GM18502 (cell line): ENCODE measurements at regions not wholly inside any gene's neighbourhood (a gene's known extent, or its start where the extent isn't known, plus 50 kb on each side); places are given as distances from the start of the nearest gene placed in this dataset.

Experiments
- ATAC-seq: cut with Tn5 transposase; IDR thresholded peaks from one replicate; pipeline ENCODE4 v1.9.1; 2021; ENCODE audit warnings: mild to moderate bottlenecking; ENCODE audit not compliant: unreplicated experiment, poor library complexity

- ATAC-seq: no peak
These were observed 78.4 kb downstream of the INHBB start for GRCh38 chr2:120424274-120424796.

GRCh38 chr2:120425014-120425413 lies 79.1 kb downstream of the INHBB start:
- ATAC-seq: no peak

GRCh38 chr2:120428748-120429147 lies 82.8 kb downstream of the INHBB start:
- ATAC-seq: no peak

DNA sequence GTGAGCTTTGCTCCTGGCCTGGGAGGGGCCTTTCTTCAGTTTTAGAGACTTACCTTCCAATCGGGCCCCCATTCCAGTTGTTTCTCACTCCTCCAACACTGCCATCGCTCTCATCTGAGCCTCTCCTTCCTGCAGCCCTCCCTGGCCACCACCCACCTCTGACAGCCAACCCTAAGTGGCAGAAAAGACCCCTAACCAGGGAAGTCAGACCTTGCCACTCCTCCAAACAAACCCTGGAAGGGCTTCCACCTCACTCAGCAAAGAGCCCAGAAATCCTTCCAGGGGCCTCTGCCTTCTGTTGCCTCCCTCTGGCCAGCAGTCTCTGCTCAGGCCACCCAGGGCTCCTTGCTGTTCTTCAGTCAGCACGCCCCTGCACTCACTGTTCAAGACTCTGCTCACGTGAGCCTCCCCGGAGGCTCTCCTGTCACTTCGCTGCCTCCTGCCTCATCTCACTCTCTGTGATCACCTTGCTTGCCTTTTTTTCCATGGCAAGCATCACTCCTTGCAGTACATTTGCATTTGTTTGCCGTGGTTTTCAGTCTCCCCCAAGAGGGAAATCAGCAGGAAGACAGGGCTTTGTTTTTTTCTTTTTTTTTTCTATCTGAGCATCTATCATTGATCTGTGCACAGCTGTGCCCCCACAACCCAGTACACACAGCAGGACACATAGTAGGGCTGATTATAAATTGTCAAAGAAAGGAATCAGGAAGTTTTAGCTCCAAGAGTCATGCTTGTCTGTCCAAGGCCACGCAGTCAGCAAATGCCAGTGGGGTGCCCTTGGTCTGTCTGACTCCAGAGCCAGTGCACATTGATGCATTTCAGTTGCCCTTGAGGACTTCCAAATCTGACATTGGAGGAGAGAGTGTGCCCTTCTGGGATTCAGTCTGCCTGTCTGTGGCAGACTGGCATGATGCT lies 83.9 kb downstream of the INHBB start:
- ATAC-seq: no peak

DNA sequence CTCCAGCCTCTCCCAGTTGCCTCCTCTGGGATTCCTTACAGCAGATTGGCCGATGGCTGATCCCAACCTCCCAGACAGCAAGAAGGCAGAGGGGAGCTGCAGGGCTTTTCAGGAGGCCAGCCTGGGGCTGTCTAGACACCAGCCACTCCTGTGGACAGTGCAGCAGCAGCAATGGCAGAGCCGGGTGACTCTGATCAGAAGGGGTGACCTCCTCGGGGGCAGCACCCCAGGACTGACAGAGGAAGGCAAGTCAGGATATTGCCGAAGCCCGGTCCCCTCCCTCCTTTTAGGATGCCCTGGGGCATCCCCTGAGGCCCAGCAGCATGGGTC lies 84.5 kb downstream of the INHBB start:
- no peak for ATAC-seq

DNA sequence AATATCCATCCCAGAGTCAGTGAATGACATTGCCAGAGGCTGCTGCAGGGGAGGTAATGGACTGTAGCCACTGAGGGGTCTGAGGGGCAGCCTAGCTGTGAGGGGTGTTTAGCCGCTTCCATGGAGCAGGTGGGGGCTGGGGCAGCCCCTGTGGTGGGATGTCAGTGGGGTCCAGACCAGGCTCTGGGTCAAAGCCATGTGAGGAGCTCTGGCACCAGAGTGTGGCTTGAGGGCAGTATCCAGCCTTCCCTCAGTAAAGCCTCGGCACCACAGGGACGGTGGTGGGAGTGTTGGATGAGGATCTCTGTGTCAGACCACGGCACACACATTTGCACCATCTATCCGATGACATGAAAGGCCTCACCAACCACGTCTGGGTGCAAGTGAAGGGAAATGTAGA lies 85.0 kb downstream of the INHBB start:
- ATAC-seq: no peak

DNA sequence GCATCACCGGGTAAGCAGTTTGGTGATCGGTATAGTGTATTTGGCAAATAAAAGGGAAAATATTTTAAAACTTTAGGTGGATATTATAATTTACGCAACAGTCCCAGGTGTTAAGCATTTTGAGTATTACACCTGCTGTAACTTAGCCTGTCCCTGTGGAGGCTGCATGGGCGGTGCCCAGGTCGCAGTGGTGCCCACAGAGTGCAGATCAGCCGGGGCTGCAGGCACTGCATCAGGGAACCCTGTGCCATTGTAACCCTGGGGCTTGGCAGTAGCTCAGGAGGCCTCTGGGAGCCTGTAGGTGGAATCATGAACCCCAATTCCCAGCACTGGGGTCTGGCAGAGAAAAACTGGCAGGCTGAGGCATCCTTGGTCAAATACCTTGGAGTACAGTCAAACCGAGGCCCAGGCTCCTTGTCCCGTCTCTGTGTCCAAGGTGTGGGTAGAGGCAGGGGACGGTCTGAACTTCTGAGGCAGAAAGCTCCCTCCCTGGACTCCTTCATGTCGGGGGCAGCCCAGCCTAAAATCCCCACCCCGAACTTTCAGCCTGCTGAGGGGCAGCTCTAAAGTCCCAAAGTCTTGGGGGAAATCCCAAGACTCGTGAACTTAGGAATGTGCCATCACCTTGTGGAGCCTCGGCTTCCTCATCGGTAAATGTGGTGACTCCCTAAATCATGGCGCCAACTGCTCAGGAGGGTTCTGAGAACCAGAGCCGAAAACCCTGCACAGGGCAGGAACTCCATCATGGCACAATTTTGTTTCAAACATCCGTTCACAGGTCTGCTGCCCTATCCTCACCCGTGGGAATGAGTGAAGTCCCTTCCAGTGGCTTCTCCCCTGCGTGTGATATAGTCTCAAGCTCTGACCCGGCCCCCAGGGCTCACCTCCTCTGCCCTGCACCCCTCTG lies 85.7 kb downstream of the INHBB start:
- no peak for ATAC-seq

DNA sequence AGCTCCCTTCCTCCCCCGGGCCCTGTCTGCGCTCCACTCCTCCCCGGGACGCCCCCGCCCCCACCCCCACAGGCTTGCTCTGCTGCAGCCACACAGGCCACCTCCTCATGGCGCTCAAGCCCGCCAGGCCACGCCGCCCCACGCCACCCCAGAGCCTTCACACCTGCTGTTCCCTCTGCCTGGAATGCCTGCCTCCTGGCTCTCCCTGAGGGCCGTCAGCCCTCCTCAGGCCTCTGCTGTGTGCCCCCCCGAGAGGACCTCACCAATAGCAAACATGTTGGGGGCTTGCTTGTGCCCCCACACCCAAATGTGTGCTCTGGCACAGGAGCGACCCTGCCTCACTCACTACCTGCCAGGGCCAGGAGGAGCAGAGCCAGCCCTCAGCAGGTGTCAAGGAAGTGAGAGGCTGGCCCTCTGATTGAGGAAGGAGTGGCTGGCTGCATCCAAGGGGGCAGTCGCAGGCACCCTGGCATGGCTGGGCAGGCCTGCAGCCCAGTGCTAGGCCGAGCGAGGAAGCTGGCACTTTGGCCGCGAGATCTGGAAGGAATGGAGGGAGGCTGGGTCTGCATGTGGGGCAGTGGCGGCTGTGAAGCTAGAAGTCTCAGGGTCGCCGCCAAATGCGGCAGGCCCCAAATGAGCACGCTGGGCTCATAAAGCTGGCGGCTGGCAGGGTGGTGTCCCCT lies 86.5 kb downstream of the INHBB start:
- no peak for ATAC-seq

DNA sequence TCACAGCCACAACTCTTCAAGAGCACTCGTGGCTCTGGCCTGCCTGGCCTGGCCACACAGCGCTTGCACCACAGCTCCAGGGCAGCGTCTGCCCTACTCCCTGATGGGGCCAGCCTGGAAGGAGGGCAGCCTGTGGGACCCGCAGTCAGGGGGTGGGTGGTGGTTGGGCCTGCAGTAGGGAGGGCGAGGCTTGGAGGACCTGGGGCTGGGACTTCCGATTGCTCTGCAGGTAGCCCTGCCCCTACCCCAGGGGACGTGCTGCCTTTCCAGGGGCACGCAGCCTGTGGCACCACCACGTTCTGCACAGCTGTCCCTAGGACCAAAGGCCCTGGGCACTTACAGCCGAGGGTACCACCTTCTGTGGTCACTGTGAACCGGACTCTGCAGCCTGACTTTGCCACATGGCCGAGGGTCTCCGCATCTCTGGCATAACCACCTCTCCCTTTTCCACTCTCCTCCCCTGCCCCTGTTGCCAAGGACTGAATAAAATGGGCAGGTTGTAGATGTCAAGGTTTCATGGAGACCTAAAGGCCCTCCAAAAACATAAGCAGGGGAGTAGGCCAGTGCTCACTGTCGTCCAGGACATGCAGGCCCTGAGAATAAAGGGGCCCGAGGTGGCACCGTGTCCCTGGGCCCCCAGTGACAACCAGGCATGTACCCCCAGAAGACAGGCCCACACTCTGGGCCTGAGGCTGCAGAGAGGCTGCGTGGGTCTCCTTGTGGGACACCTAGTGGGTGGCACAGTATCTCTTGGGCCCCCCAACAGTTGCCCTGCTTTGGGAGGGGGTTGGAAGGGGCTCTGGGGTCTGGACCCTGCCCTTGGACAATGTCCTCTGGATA lies 87.3 kb downstream of the INHBB start:
- ATAC-seq: no peak

- no peak for ATAC-seq
These were observed 87.9 kb downstream of the INHBB start for GRCh38 chr2:120433816-120434290.

DNA sequence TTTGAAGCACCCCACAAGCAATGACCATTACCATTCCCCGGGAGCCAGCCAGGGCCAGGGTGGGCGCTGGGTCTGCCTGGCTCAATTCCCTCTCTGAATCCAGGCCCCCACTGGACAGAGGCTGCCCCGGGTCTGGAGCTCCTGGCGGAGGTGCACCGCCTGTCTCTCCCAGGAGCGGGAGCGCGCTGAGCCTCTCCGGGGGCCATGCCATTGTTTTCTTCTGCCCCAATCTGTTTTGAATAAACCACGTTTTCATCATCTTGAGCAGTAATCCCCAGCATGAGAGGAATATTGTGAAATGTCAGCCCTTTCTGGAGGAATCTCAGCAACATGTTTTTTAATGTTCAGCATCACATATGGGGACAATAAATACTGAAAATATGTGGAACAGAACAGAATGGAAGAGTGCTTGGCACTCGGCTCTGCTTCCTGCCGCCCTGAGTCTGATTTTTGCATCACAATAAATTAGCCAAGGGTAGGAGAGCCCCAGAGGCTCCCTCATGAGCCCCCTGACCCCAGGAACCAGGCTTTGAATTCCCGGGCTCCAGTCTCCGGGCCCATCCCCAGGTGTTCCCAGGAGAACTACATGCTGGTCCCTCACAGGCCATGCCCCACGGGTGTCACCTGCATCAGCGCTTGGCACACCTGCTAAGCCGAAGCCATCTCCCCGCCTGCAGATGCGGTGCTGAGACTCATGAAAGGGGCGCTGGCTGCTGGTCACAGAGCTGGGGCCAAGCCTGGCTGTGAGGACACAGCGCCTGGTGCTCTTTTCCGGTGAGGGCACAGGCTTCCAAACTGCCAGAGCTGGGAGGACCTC lies 88.8 kb downstream of the INHBB start:
- ATAC-seq: no peak

- no peak for ATAC-seq
These were observed 89.9 kb downstream of the INHBB start for GRCh38 chr2:120435671-120436459.

DNA sequence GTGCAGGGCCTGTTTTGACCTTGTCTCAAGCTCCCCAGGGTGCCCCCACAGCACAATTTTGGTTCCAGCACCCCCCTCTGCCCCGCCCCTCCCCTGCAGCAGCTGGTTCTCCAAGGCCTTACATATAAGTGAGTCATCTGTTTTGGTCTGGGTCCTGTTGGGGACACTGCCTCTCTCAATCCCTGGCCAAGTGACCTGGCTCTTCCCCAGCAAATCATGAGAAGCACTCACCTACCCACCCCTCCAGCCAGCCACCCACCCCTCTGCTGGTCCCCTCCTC lies 90.5 kb downstream of the INHBB start:
- no peak for ATAC-seq

DNA sequence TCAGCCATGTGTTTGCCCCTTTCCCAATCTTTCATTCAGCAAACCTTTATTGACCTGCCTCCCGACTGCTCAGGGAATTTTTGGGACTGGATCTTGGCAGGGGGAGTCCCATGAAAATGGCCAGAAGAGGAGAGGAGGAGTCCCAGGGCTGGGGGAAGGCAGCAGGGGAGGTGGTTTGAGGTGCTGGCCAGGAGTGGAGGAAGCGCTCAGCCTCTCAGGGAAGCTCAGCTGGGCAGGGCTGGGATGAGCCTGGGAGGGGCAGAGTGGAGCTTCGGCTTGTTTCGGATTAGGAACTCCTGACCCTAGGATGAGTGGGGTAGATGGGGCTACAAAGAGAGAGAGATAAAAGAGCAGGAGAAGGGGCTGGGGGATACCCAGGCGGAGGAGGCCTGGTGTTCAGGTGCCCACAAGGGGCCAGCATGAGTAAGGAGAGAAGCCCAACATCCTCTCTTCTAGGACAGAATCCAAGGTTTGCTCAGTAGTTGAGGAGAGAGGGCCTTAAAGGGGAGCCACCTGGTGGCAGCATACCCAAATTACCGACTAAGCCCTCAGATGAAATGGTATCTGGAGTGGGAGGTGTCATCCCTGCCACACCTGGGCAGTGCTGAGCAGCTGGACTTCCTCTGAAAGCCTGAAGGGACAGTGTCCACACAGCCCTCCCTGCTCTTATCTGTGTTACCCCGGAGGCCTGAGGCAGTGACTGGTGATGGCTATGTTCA lies 91.1 kb downstream of the INHBB start:
- ATAC-seq: no peak

DNA sequence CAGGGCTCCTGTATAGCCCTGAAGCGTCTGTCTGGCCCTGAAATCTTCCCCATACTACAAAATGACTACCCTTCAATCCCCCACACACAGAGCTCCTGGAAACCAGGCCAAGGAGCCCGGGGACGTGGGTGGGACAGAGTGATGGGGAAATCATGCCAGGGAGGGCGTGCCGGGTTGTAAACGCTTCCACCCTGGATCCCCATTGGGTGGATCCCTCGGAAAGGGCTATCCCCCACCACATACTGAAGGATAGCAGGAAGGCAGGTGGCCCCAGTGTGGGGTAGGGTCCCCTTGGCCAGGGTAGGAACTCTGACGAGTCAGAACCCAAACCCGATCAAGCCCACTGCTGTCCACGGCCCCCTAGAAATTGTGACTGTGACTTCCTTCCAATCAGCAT lies 91.7 kb downstream of the INHBB start:
- ATAC-seq: no peak

DNA sequence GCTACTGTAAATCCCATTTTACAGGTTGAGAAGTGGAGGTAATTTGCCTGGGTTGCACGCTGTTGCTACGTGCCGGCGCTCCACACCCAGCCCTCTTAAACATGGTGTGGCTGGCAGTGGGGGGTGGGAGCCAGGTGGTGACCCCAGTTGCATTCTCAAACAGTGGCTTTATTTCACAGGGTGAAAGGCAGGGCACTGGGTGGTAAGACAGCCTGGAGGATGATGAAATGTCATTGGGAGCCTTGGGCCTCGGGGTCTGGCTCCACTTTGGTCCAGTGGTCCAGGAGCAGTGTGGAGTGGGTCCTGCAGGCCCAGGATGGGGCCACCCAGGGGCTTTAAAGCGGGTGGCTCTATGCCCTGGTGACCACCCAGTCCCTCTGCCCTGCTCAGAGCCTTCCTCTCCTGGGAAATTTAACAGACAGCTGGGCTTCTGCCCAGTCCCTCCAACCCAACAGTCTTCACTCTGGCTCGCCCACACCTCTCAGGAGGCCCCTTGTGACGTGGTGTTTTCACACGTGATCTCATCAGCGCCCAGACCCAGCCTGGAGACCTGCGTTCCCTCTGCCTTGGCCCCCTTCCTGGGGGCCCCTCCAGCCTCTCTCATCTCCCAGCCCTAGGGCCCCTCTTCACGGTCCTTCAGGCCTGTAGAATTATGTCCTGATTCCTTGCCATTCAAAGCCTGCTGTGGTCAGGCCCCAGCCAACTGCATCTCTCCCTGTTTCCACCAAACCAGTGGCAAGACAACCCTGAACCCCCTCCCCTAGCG lies 92.5 kb downstream of the INHBB start:
- no peak for ATAC-seq

DNA sequence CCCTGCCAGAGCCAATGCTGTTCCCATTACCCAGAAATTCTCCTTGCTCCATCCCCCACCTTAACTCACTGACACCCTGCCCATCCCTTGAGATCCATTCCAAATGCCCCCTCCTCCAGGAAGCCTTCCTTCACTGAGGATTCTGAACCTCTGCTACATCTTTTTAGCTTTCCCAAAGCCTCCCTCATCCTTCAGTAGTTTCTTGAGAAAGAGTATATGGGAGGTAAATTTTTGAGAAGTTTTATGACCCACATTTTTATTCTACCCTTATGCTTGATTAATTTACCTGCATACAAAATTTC lies 93.1 kb downstream of the INHBB start:
- ATAC-seq: no peak
